ENCODE measurements at regions not wholly inside any gene's neighbourhood (a gene's known extent, or its start where the extent isn't known, plus 50 kb on each side); places are given as distances from the start of the nearest gene placed in this dataset.

DNA sequence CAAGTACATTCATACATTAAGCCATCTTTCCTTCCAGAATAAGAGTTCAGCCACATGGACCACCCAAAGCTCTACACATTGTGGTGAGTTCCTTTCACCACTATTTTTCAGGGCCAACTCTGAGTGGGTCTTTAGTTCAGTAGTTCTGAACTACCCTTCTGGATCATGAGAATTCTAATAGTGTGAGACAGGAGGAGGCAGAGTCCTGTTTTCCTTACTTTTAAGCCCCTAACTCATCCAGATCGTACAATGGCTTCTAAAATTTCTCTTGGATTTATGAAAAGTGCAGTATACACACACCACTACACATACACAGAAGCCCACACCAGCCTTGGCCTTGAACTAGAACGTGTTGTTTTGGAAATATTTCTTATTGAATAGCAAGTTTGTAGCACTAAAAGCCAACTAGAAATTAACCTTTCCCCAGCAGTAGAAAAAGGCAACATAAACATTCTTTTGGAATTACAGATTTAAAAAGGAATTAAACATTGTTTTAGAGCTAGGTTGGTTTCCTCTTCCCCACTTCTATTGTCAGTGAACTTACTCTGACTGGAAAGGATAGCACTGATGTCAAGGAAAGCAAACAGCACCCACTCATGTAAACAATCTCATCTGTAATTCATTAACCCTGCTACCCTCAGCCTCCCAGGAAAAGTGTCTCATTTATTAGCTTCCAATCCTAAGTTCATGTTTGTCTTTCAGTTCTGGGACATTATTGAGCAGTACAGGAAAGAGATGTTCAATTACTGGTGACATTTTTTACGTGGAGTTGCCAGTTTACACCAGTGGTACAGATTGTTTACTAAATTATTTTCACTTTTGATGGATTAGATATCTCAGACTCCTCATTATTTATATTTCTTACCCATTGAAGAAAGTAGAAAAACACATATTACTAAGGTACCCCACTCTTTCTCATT lies 95.7 kb upstream of the AGTR1 start:
- no peak overlapping the region for H3K27ac ChIP-seq (ENCODE audit: low read depth, low read length)
- no peak overlapping the region for H3K9ac ChIP-seq (ENCODE audit: low read length in 5 of 5)
- peaks cover 0 to 8% (median 5%) of the 10 kb centered on the region in 5 donors for H3K4me1 ChIP-seq (ENCODE audit: control insufficient read depth in 5 of 5, insufficient read depth in 5 of 5, low read length in 5 of 5)
- no peaks in the 10 kb centered on the region for H3K36me3 ChIP-seq (ENCODE audit: control insufficient read depth in 5 of 5, insufficient read depth in 5 of 5, low read length in 5 of 5)
- H3K27me3 ChIP-seq (ENCODE audit: control insufficient read depth in 5 of 5, insufficient read depth in 4 of 5, low read length in 5 of 5) = no peaks in the 10 kb centered on the region
- no peak overlapping the region for H3K4me3 ChIP-seq (ENCODE audit: low read depth in 1 of 5, low read length in 5 of 5)
- no peaks in the 10 kb centered on the region for H3K9me3 ChIP-seq (ENCODE audit: control insufficient read depth in 5 of 5, low read length in 5 of 5)

DNA sequence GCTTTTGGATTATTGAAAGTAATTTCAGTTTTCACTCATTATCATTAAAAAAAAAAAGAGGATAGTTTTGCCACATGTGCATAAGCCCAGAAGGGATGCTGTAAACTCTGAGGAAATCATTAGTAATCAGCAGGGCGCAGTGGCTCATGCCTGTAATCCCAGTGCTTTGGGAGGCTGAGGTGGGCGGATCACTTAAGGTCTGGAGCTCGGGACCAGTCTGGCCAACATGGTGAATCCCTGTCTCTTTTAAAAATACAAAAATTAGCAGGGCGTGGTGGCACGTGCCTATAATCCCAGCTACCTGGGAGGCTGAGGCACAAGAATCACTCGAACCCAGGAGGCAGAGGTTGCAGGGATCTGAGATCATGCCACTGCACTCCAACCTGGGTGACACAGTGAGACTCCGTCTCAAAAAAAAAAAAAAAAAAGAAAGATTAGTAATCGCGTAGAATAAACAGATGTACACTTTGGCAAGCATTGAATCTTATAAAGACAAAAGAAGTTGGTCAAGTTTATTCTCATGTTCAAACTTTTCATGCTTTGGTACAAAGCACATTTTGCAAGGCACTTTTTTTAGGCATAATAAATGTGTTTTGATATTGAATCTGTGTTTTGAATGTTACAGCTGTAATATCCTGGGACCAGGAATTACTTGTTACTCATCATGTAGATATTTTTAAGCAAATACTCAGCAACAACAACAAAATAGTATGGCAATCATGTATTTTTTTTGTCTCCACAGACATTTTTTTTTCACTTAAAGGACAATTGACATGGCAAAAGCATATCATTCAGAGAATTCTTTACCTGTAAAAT lies 93.2 kb upstream of the AGTR1 start:
- H3K27ac ChIP-seq (ENCODE audit: low read depth, low read length) = no peak overlapping the region
- H3K4me3 ChIP-seq (ENCODE audit: low read depth in 1 of 5, low read length in 5 of 5) = no peak overlapping the region
- no peaks in the 10 kb centered on the region for H3K27me3 ChIP-seq (ENCODE audit: control insufficient read depth in 5 of 5, insufficient read depth in 4 of 5, low read length in 5 of 5)
- H3K36me3 ChIP-seq (ENCODE audit: control insufficient read depth in 5 of 5, insufficient read depth in 5 of 5, low read length in 5 of 5) = no peaks in the 10 kb centered on the region
- H3K9ac ChIP-seq (ENCODE audit: low read length in 5 of 5) = no peak overlapping the region
- H3K9me3 ChIP-seq (ENCODE audit: control insufficient read depth in 5 of 5, low read length in 5 of 5) = no peaks in the 10 kb centered on the region
- H3K4me1 ChIP-seq (ENCODE audit: control insufficient read depth in 5 of 5, insufficient read depth in 5 of 5, low read length in 5 of 5) = peaks cover 0 to 8% (median 7%) of the 10 kb centered on the region in 5 donors

DNA sequence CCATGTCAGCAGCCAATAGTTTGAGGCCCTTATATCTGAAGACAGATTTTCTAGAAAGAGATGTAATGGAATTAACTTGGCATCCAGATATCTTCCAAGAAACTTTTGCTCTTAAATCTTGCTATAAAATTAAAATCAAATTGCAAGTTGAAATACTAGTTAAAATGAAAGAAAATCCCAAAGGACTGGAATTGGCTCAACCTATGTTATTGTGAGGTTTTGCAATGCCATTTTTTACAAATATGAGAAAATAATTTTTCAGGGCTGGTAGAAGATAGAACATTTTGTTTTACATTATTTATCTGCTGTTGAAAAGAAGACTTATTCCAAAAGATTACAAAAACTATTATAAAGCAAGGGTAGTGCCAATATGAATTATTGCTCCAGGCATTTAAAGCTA lies 92.2 kb upstream of the AGTR1 start:
- Histone ChIP-seq H3K27ac (ENCODE audit: low read depth, low read length) (no peak overlapping the region), H3K9me3 (ENCODE audit: control insufficient read depth in 5 of 5, low read length in 5 of 5) (no peaks in the 10 kb centered on the region), H3K36me3 (ENCODE audit: control insufficient read depth in 5 of 5, insufficient read depth in 5 of 5, low read length in 5 of 5) (no peaks in the 10 kb centered on the region), H3K9ac (ENCODE audit: low read length in 5 of 5) (no peak overlapping the region), H3K27me3 (ENCODE audit: control insufficient read depth in 5 of 5, insufficient read depth in 4 of 5, low read length in 5 of 5) (no peaks in the 10 kb centered on the region), H3K4me1 (ENCODE audit: control insufficient read depth in 5 of 5, insufficient read depth in 5 of 5, low read length in 5 of 5) (peaks cover 0 to 8% (median 7%) of the 10 kb centered on the region in 5 donors), H3K4me3 (ENCODE audit: low read depth in 1 of 5, low read length in 5 of 5) (no peak overlapping the region)

DNA sequence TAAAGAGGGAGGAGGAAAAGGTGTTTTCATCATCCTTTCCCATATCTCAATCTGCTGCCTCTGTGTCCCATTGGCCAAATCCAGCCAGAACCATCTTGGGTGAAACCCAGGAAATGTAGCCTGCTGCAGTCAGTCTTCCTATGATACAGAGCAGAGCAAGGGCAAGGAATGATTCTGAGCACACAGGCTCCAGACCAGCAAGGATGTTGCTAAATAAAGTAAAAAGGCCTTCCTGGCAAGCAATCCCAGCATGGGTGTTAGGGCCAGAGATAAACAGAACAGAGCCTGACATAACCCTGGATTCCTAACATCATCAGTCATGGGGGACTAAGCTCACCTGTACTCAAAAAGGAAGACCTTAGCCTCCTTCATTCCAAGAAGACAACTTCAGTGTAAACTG lies 90.7 kb upstream of the AGTR1 start:
- Histone ChIP-seq H3K36me3 (ENCODE audit: control insufficient read depth in 5 of 5, insufficient read depth in 5 of 5, low read length in 5 of 5) (no peaks in the 10 kb centered on the region), H3K27ac (ENCODE audit: low read depth, low read length) (no peak overlapping the region), H3K4me1 (ENCODE audit: control insufficient read depth in 5 of 5, insufficient read depth in 5 of 5, low read length in 5 of 5) (peaks cover 0 to 8% (median 3%) of the 10 kb centered on the region in 5 donors), H3K9ac (ENCODE audit: low read length in 5 of 5) (no peak overlapping the region), H3K4me3 (ENCODE audit: low read depth in 1 of 5, low read length in 5 of 5) (no peak overlapping the region), H3K9me3 (ENCODE audit: control insufficient read depth in 5 of 5, low read length in 5 of 5) (no peaks in the 10 kb centered on the region), H3K27me3 (ENCODE audit: control insufficient read depth in 5 of 5, insufficient read depth in 4 of 5, low read length in 5 of 5) (no peaks in the 10 kb centered on the region)

DNA sequence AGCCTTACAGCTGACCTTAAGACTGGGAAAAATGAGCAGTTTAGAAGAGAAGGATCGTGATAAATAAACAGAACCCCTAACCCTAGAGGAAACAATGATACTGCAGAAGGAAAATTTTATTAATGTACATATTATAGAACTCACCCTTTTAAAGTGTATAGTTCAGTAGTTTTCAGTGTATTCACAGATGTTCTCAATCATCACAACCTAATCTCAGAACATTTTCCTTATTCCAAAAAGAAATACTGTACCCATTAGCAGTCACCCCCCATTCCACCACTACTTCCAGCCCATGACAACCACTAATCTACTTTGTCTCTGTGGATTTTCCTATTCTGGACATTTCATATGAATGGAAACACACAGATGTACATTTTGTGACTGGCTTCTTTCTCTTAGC lies 90.2 kb upstream of the AGTR1 start:
- no peak overlapping the region for H3K27ac ChIP-seq (ENCODE audit: low read depth, low read length)
- H3K36me3 ChIP-seq (ENCODE audit: control insufficient read depth in 5 of 5, insufficient read depth in 5 of 5, low read length in 5 of 5) = no peaks in the 10 kb centered on the region
- H3K4me3 ChIP-seq (ENCODE audit: low read depth in 1 of 5, low read length in 5 of 5) = no peak overlapping the region
- H3K27me3 ChIP-seq (ENCODE audit: control insufficient read depth in 5 of 5, insufficient read depth in 4 of 5, low read length in 5 of 5) = no peaks in the 10 kb centered on the region
- no peaks in the 10 kb centered on the region for H3K9me3 ChIP-seq (ENCODE audit: control insufficient read depth in 5 of 5, low read length in 5 of 5)
- no peak overlapping the region for H3K9ac ChIP-seq (ENCODE audit: low read length in 5 of 5)
- H3K4me1 ChIP-seq (ENCODE audit: control insufficient read depth in 5 of 5, insufficient read depth in 5 of 5, low read length in 5 of 5) = peaks cover 0 to 8% (median 3%) of the 10 kb centered on the region in 5 donors

DNA sequence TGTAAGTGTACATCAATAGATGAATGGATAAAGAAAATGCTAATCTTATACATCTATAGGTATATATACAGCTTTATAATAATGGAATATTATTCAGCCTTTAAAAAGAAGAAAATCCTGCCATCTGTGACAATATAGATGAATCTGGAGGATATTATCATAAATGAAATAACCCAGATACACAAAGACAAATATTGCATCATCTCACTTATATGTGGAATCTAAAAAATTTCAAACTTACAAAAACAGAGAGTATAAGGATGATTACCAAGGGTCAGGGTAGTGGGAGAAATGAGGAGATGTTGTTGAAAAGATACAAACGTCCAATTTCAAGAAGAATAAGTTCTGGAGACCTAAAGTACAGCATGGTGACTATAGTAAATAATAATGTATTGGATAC lies 85.4 kb upstream of the AGTR1 start:
- no peaks in the 10 kb centered on the region for H3K27me3 ChIP-seq (ENCODE audit: control insufficient read depth in 5 of 5, insufficient read depth in 4 of 5, low read length in 5 of 5)
- H3K27ac ChIP-seq (ENCODE audit: low read depth, low read length) = no peak overlapping the region
- H3K36me3 ChIP-seq (ENCODE audit: control insufficient read depth in 5 of 5, insufficient read depth in 5 of 5, low read length in 5 of 5) = no peaks in the 10 kb centered on the region
- no peak overlapping the region for H3K9ac ChIP-seq (ENCODE audit: low read length in 5 of 5)
- H3K9me3 ChIP-seq (ENCODE audit: control insufficient read depth in 5 of 5, low read length in 5 of 5) = no peaks in the 10 kb centered on the region
- no peak overlapping the region for H3K4me3 ChIP-seq (ENCODE audit: low read depth in 1 of 5, low read length in 5 of 5)
- no peaks in the 10 kb centered on the region for H3K4me1 ChIP-seq (ENCODE audit: control insufficient read depth in 5 of 5, insufficient read depth in 5 of 5, low read length in 5 of 5)

DNA sequence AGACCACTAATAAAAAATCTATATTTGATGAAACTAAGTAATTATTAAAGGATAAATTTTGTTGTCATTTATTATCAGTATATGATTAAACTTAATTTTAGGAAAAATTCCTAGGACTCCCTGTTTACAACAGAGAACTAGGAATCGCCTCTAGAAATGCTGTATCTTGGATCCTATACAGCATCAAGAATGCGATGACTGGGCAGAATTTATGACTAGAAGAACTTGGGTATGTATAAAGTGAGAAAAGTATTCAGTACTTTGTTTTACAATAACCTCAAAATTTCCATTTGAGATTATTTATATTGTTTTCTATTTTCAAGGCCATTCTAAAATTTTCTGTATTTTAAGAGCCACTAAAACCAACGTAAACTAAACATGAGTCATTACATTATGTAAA lies 82.3 kb upstream of the AGTR1 start:
- Histone ChIP-seq H3K9ac (ENCODE audit: low read length in 5 of 5) (no peak overlapping the region), H3K27ac (ENCODE audit: low read depth, low read length) (no peak overlapping the region), H3K9me3 (ENCODE audit: control insufficient read depth in 5 of 5, low read length in 5 of 5) (no peaks in the 10 kb centered on the region), H3K4me1 (ENCODE audit: control insufficient read depth in 5 of 5, insufficient read depth in 5 of 5, low read length in 5 of 5) (no peaks in the 10 kb centered on the region), H3K27me3 (ENCODE audit: control insufficient read depth in 5 of 5, insufficient read depth in 4 of 5, low read length in 5 of 5) (no peaks in the 10 kb centered on the region), H3K4me3 (ENCODE audit: low read depth in 1 of 5, low read length in 5 of 5) (no peak overlapping the region), H3K36me3 (ENCODE audit: control insufficient read depth in 5 of 5, insufficient read depth in 5 of 5, low read length in 5 of 5) (no peaks in the 10 kb centered on the region)

DNA sequence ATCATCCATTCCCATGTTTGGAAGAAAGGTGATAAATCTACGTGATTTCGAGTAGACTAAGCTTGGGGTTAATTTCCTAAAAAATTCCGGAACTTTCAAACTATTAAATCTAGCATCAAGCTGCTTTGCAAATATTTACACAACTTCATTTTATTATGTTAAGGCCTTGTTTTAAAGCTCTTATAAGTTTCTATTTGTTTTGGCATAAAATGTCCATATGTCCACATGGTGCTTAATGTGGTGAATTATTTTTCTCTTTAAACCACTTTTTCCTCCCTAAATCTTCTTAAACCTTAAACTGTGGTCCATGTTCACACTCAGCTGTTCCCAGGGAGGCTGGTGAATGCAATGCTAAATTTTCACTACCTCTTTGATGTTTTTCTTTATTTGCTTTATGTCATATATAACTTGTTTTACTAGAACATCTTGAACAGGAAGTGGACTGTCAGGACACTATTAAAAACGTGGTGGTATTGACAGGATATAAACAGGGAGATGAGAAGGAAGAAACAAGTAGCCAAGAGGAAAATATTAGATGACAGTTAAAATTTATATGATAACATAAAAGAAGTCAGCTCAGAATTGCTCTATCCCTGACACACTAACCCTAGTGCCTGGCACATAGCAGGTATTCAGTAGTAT lies 72.5 kb upstream of the AGTR1 start:
- H3K4me1 ChIP-seq (ENCODE audit: control insufficient read depth in 5 of 5, insufficient read depth in 5 of 5, low read length in 5 of 5) = no peaks in the 10 kb centered on the region
- H3K9me3 ChIP-seq (ENCODE audit: control insufficient read depth in 5 of 5, low read length in 5 of 5) = peaks cover 0 to 10% (median 4%) of the 10 kb centered on the region in 5 donors
- no peak overlapping the region for H3K4me3 ChIP-seq (ENCODE audit: low read depth in 1 of 5, low read length in 5 of 5)
- no peaks in the 10 kb centered on the region for H3K27me3 ChIP-seq (ENCODE audit: control insufficient read depth in 5 of 5, insufficient read depth in 4 of 5, low read length in 5 of 5)
- no peak overlapping the region for H3K9ac ChIP-seq (ENCODE audit: low read length in 5 of 5)
- no peak overlapping the region for H3K27ac ChIP-seq (ENCODE audit: low read depth, low read length)
- no peaks in the 10 kb centered on the region for H3K36me3 ChIP-seq (ENCODE audit: control insufficient read depth in 5 of 5, insufficient read depth in 5 of 5, low read length in 5 of 5)

DNA sequence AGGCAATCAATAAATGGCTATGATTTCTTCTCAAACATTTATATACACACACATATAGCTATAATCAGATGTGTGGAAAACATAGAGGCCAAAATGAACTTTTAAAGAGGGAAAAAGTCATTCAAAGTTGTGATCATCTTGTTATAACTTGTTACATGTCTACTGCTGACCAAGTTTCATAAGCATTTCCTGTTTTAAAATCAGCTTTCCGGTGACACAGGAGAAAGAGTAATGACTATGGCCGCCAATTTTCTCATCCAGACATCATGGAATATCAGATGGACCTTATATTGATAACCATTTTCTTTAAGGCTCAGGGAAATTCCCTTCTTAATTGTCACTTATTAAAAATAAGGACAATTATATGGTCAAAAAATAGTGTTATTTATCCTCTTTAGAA lies 71.7 kb upstream of the AGTR1 start:
- H3K9me3 ChIP-seq (ENCODE audit: control insufficient read depth in 5 of 5, low read length in 5 of 5) = peaks cover 0 to 10% (median 4%) of the 10 kb centered on the region in 5 donors
- H3K27ac ChIP-seq (ENCODE audit: low read depth, low read length) = no peak overlapping the region
- no peak overlapping the region for H3K9ac ChIP-seq (ENCODE audit: low read length in 5 of 5)
- no peaks in the 10 kb centered on the region for H3K27me3 ChIP-seq (ENCODE audit: control insufficient read depth in 5 of 5, insufficient read depth in 4 of 5, low read length in 5 of 5)
- no peaks in the 10 kb centered on the region for H3K4me1 ChIP-seq (ENCODE audit: control insufficient read depth in 5 of 5, insufficient read depth in 5 of 5, low read length in 5 of 5)
- H3K4me3 ChIP-seq (ENCODE audit: low read depth in 1 of 5, low read length in 5 of 5) = no peak overlapping the region
- no peaks in the 10 kb centered on the region for H3K36me3 ChIP-seq (ENCODE audit: control insufficient read depth in 5 of 5, insufficient read depth in 5 of 5, low read length in 5 of 5)

DNA sequence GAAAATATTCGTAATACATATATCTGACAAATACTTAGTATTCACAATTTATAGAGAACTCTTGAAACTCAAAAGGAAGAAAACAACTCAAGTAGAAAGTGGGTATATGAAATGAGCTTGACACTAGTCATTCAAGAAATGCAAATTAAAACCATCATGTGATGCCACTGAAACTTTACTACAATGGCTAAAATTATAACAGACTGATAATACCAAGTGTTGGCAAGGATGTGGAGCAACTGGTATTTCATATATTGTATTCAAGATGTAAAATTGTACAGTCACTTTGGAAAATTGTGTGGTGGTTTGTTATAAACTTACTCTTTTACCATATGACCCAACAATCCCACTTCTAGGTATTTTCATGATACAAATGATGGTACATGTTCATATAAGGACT lies 68.7 kb upstream of the AGTR1 start:
- Histone ChIP-seq H3K9me3 (ENCODE audit: control insufficient read depth in 5 of 5, low read length in 5 of 5) (peaks cover 0 to 10% (median 4%) of the 10 kb centered on the region in 5 donors), H3K27ac (ENCODE audit: low read depth, low read length) (no peak overlapping the region)

More for the DNA sequence above, 68.7 kb upstream of the AGTR1 start:
- Histone ChIP-seq H3K4me1 (ENCODE audit: control insufficient read depth in 5 of 5, insufficient read depth in 5 of 5, low read length in 5 of 5) (no peaks in the 10 kb centered on the region), H3K4me3 (ENCODE audit: low read depth in 1 of 5, low read length in 5 of 5) (no peak overlapping the region), H3K9ac (ENCODE audit: low read length in 5 of 5) (no peak overlapping the region), H3K36me3 (ENCODE audit: control insufficient read depth in 5 of 5, insufficient read depth in 5 of 5, low read length in 5 of 5) (no peaks in the 10 kb centered on the region), H3K27me3 (ENCODE audit: control insufficient read depth in 5 of 5, insufficient read depth in 4 of 5, low read length in 5 of 5) (no peaks in the 10 kb centered on the region)
